ENCODE measurements at regions not wholly inside any gene's neighbourhood (a gene's known extent, or its start where the extent isn't known, plus 50 kb on each side); places are given as distances from the start of the nearest gene placed in this dataset.
"Not testable (repeated sequence)": the region's sequence is repeated elsewhere in the genome, so short reads cannot be mapped to it uniquely, and the experiment has no call there.

GRCh38 chr3:106512846-106513245, 644.0 kb upstream of the CBLB start:
- Histone ChIP-seq H3K27me3 (ENCODE audit: control insufficient read depth, insufficient read depth, low read length) (no peaks in the 10 kb centered on the region), H3K4me1 (ENCODE audit: control insufficient read depth, insufficient read depth, low read length, poor library complexity, severe bottlenecking) (no peaks in the 10 kb centered on the region), H3K27ac (ENCODE audit: insufficient read depth, low read length, poor library complexity, severe bottlenecking) (no peak overlapping the region), H3K36me3 (ENCODE audit: control insufficient read depth, insufficient read depth, low read length) (no peaks in the 10 kb centered on the region), H3K4me3 (ENCODE audit: low read depth, low read length) (no peak overlapping the region), H3K9me3 (ENCODE audit: control insufficient read depth in 2 of 2, low read length in 2 of 2) (no peaks in the 10 kb centered on the region)
- H3K9me3 Mint-ChIP-seq: peaks cover 0 to 4% (median 0%) of the 10 kb centered on the region in 7 donors
- H3K4me1 Mint-ChIP-seq: no peaks in the 10 kb centered on the region
- H3K27ac Mint-ChIP-seq: no peak overlapping the region
- peak overlapping the region in 1 of 4 donors; percentile 29 for H3K4me3 Mint-ChIP-seq
- no peaks in the 10 kb centered on the region for H3K27me3 Mint-ChIP-seq
- no peaks in the 10 kb centered on the region for H3K36me3 Mint-ChIP-seq
- DNase-seq (no peak), ATAC-seq (ENCODE audit: low read depth in 2 of 2) (no peak)

GRCh38 chr3:106514431-106514830, 645.6 kb upstream of the CBLB start:
- no peaks in the 10 kb centered on the region for H3K36me3 ChIP-seq (ENCODE audit: control insufficient read depth, insufficient read depth, low read length)
- DNase-seq (no peak), ATAC-seq (ENCODE audit: low read depth in 2 of 2) (no peak)
- Mint-ChIP-seq H3K4me1 (no peaks in the 10 kb centered on the region), H3K4me3 (no peak overlapping the region), H3K36me3 (no peaks in the 10 kb centered on the region), H3K9me3 (peaks cover 0 to 4% (median 0%) of the 10 kb centered on the region in 7 donors), H3K27ac (no peak overlapping the region), H3K27me3 (no peaks in the 10 kb centered on the region)
- no peaks in the 10 kb centered on the region for H3K27me3 ChIP-seq (ENCODE audit: control insufficient read depth, insufficient read depth, low read length)
- H3K9me3 ChIP-seq (ENCODE audit: control insufficient read depth in 2 of 2, low read length in 2 of 2): no peaks in the 10 kb centered on the region
- H3K4me3 ChIP-seq (ENCODE audit: low read depth, low read length): no peak overlapping the region
- no peak overlapping the region for H3K27ac ChIP-seq (ENCODE audit: insufficient read depth, low read length, poor library complexity, severe bottlenecking)
- no peaks in the 10 kb centered on the region for H3K4me1 ChIP-seq (ENCODE audit: control insufficient read depth, insufficient read depth, low read length, poor library complexity, severe bottlenecking)

- Mint-ChIP-seq H3K4me3 (no peak overlapping the region), H3K36me3 (no peaks in the 10 kb centered on the region), H3K9me3 (peaks cover 0 to 2% (median 0%) of the 10 kb centered on the region in 7 donors), H3K27me3 (no peaks in the 10 kb centered on the region), H3K27ac (no peak overlapping the region), H3K4me1 (no peaks in the 10 kb centered on the region)
- no peak for ATAC-seq (ENCODE audit: low read depth in 2 of 2)
- Histone ChIP-seq H3K9me3 (ENCODE audit: control insufficient read depth in 2 of 2, low read length in 2 of 2) (no peaks in the 10 kb centered on the region), H3K36me3 (ENCODE audit: control insufficient read depth, insufficient read depth, low read length) (no peaks in the 10 kb centered on the region), H3K27me3 (ENCODE audit: control insufficient read depth, insufficient read depth, low read length) (no peaks in the 10 kb centered on the region), H3K4me3 (ENCODE audit: low read depth, low read length) (no peak overlapping the region), H3K27ac (ENCODE audit: insufficient read depth, low read length, poor library complexity, severe bottlenecking) (no peak overlapping the region), H3K4me1 (ENCODE audit: control insufficient read depth, insufficient read depth, low read length, poor library complexity, severe bottlenecking) (no peaks in the 10 kb centered on the region)
- no peak for DNase-seq
These were observed 649.7 kb upstream of the CBLB start for GRCh38 chr3:106518516-106518915.

- H3K4me3 ChIP-seq (ENCODE audit: low read depth, low read length): no peak overlapping the region
- ATAC-seq (ENCODE audit: low read depth in 2 of 2) (no peak), DNase-seq (no peak)
- no peaks in the 10 kb centered on the region for H3K4me1 Mint-ChIP-seq
- H3K36me3 Mint-ChIP-seq: no peaks in the 10 kb centered on the region
- no peaks in the 10 kb centered on the region for H3K36me3 ChIP-seq (ENCODE audit: control insufficient read depth, insufficient read depth, low read length)
- H3K4me1 ChIP-seq (ENCODE audit: control insufficient read depth, insufficient read depth, low read length, poor library complexity, severe bottlenecking): no peaks in the 10 kb centered on the region
- peaks cover 0 to 5% (median 0%) of the 10 kb centered on the region in 7 donors for H3K9me3 Mint-ChIP-seq
- H3K4me3 Mint-ChIP-seq: no peak overlapping the region
- no peaks in the 10 kb centered on the region for H3K27me3 ChIP-seq (ENCODE audit: control insufficient read depth, insufficient read depth, low read length)
- H3K27ac ChIP-seq (ENCODE audit: insufficient read depth, low read length, poor library complexity, severe bottlenecking): no peak overlapping the region
- H3K27me3 Mint-ChIP-seq: no peaks in the 10 kb centered on the region
- H3K27ac Mint-ChIP-seq: no peak overlapping the region
- H3K9me3 ChIP-seq (ENCODE audit: control insufficient read depth in 2 of 2, low read length in 2 of 2): no peaks in the 10 kb centered on the region
These were observed 653.6 kb upstream of the CBLB start for GRCh38 chr3:106522397-106522796.

- Histone ChIP-seq H3K9me3 (ENCODE audit: control insufficient read depth in 2 of 2, low read length in 2 of 2) (no peaks in the 10 kb centered on the region), H3K27ac (ENCODE audit: insufficient read depth, low read length, poor library complexity, severe bottlenecking) (no peak overlapping the region), H3K4me3 (ENCODE audit: low read depth, low read length) (no peak overlapping the region), H3K36me3 (ENCODE audit: control insufficient read depth, insufficient read depth, low read length) (no peaks in the 10 kb centered on the region), H3K27me3 (ENCODE audit: control insufficient read depth, insufficient read depth, low read length) (no peaks in the 10 kb centered on the region), H3K4me1 (ENCODE audit: control insufficient read depth, insufficient read depth, low read length, poor library complexity, severe bottlenecking) (no peaks in the 10 kb centered on the region)
- DNase-seq: no peak
- no peaks in the 10 kb centered on the region for H3K27me3 Mint-ChIP-seq
- no peaks in the 10 kb centered on the region for H3K36me3 Mint-ChIP-seq
- no peak overlapping the region for H3K27ac Mint-ChIP-seq
- peaks cover 0 to 9% (median 3%) of the 10 kb centered on the region in 7 donors for H3K9me3 Mint-ChIP-seq
- peaks cover 0 to 2% (median under 1%) of the 10 kb centered on the region in 4 donors for H3K4me1 Mint-ChIP-seq
- ATAC-seq (ENCODE audit: low read depth in 2 of 2): no peak
- no peak overlapping the region for H3K4me3 Mint-ChIP-seq
These were observed 660.1 kb upstream of the CBLB start for GRCh38 chr3:106528932-106529331.

- ATAC-seq (ENCODE audit: low read depth in 2 of 2): no peak
- Histone ChIP-seq H3K9me3 (ENCODE audit: control insufficient read depth in 2 of 2, low read length in 2 of 2) (no peaks in the 10 kb centered on the region), H3K27me3 (ENCODE audit: control insufficient read depth, insufficient read depth, low read length) (no peaks in the 10 kb centered on the region), H3K27ac (ENCODE audit: insufficient read depth, low read length, poor library complexity, severe bottlenecking) (no peak overlapping the region), H3K4me1 (ENCODE audit: control insufficient read depth, insufficient read depth, low read length, poor library complexity, severe bottlenecking) (no peaks in the 10 kb centered on the region), H3K36me3 (ENCODE audit: control insufficient read depth, insufficient read depth, low read length) (no peaks in the 10 kb centered on the region), H3K4me3 (ENCODE audit: low read depth, low read length) (no peak overlapping the region)
- no peaks in the 10 kb centered on the region for H3K36me3 Mint-ChIP-seq
- DNase-seq: no peak
- H3K27ac Mint-ChIP-seq: no peak overlapping the region
- no peaks in the 10 kb centered on the region for H3K27me3 Mint-ChIP-seq
- peaks cover 0 to 9% (median 3%) of the 10 kb centered on the region in 7 donors for H3K9me3 Mint-ChIP-seq
- no peak overlapping the region for H3K4me3 Mint-ChIP-seq
- H3K4me1 Mint-ChIP-seq: peaks cover 0 to 2% (median under 1%) of the 10 kb centered on the region in 4 donors
These were observed 660.9 kb upstream of the CBLB start for GRCh38 chr3:106529738-106530137.

- Mint-ChIP-seq H3K4me1 (peaks cover 0 to 2% (median under 1%) of the 10 kb centered on the region in 4 donors), H3K36me3 (no peaks in the 10 kb centered on the region), H3K9me3 (peaks cover 0 to 11% (median 6%) of the 10 kb centered on the region in 7 donors), H3K27ac (no peak overlapping the region), H3K27me3 (no peaks in the 10 kb centered on the region), H3K4me3 (no peak overlapping the region)
- Histone ChIP-seq H3K4me3 (ENCODE audit: low read depth, low read length) (no peak overlapping the region), H3K4me1 (ENCODE audit: control insufficient read depth, insufficient read depth, low read length, poor library complexity, severe bottlenecking) (no peaks in the 10 kb centered on the region), H3K36me3 (ENCODE audit: control insufficient read depth, insufficient read depth, low read length) (no peaks in the 10 kb centered on the region), H3K27ac (ENCODE audit: insufficient read depth, low read length, poor library complexity, severe bottlenecking) (no peak overlapping the region), H3K9me3 (ENCODE audit: control insufficient read depth in 2 of 2, low read length in 2 of 2) (no peaks in the 10 kb centered on the region), H3K27me3 (ENCODE audit: control insufficient read depth, insufficient read depth, low read length) (no peaks in the 10 kb centered on the region)
- ATAC-seq (ENCODE audit: low read depth in 2 of 2): no peak
- DNase-seq: no peak
These were observed 661.6 kb upstream of the CBLB start for GRCh38 chr3:106530367-106530766.

- not testable (repeated sequence) for H3K27me3 ChIP-seq (ENCODE audit: control insufficient read depth, insufficient read depth, low read length)
- peaks cover 2 to 16% (median 9%) of the 10 kb centered on the region in 7 donors for H3K9me3 Mint-ChIP-seq
These were observed 663.0 kb upstream of the CBLB start for GRCh38 chr3:106531771-106532329.

More at GRCh38 chr3:106531771-106532329, 663.0 kb upstream of the CBLB start:
- not testable (repeated sequence) for DNase-seq; H3K36me3 ChIP-seq (ENCODE audit: control insufficient read depth, insufficient read depth, low read length); H3K36me3 Mint-ChIP-seq; H3K27ac Mint-ChIP-seq; H3K4me3 Mint-ChIP-seq; H3K4me3 ChIP-seq (ENCODE audit: low read depth, low read length); H3K27me3 Mint-ChIP-seq; H3K4me1 Mint-ChIP-seq; ATAC-seq (ENCODE audit: low read depth in 2 of 2); H3K27ac ChIP-seq (ENCODE audit: insufficient read depth, low read length, poor library complexity, severe bottlenecking); H3K4me1 ChIP-seq (ENCODE audit: control insufficient read depth, insufficient read depth, low read length, poor library complexity, severe bottlenecking); H3K9me3 ChIP-seq (ENCODE audit: control insufficient read depth in 2 of 2, low read length in 2 of 2)
